H1 (cell line): ENCODE measurements at regions not wholly inside any gene's neighbourhood (a gene's known extent, or its start where the extent isn't known, plus 50 kb on each side); places are given as distances from the start of the nearest gene placed in this dataset.

Experiments used
- CTCF ChIA-PET: fragments of 300-600 bp; sonication (Branson Sonifier 250); formaldehyde crosslinking; loops from one replicate; lab custom pipeline; 2021; ENCODE audit not compliant: partially characterized antibody; lab: Charles Lee
- POLR2A ChIA-PET: fragments of 300-600 bp; sonication (Branson Sonifier 250); formaldehyde crosslinking; loops from one replicate; lab custom pipeline; 2021; ENCODE audit warnings: inconsistent platforms; ENCODE audit not compliant: partially characterized antibody; lab: Charles Lee
- DNase-seq, 2 experiments: peaks; one replicate each; pipeline versions ENCODE4 v3.0.0 to v3.0.0-alpha.2; 2010 to 2022; ENCODE audit warnings: low spot score in 2 of 2, low read depth in 1 of 2, mixed read lengths in 1 of 2
- FAIRE-seq: peaks from 2 replicates; lab custom pipeline; 2011; peaks lifted over from hg19 to GRCh38; lab: Jason Lieb, UNC
- H2AFZ ChIP-seq: 2 replicates; pipeline ENCODE4 v1.8.1; 2012; ENCODE audit warnings: low read length, inconsistent platforms
- H2AK5ac ChIP-seq: 2 replicates; pipeline ENCODE4 v1.6.1; 2013; ENCODE audit warnings: low read depth, low read length
- H2BK120ac ChIP-seq: replicated peaks from 2 replicates; pipeline ENCODE3; 2013; ENCODE audit warnings: low read depth, low read length, inconsistent platforms
- H2BK12ac ChIP-seq: 2 replicates; pipeline ENCODE4 v1.6.1; 2013; ENCODE audit warnings: low read depth, low read length
- H2BK15ac ChIP-seq: 2 replicates; pipeline ENCODE4 v1.6.1; 2013; ENCODE audit warnings: low read length
- H2BK20ac ChIP-seq: 2 replicates; pipeline ENCODE4 v1.6.1; 2013; ENCODE audit warnings: low read length
- H2BK5ac ChIP-seq: 2 replicates; pipeline ENCODE4 v1.6.1; 2013; ENCODE audit warnings: low read depth, low read length
- H3K14ac ChIP-seq: 2 replicates; pipeline ENCODE4 v1.6.1; 2013; ENCODE audit warnings: inconsistent platforms; ENCODE audit not compliant: insufficient read length
- H3K18ac ChIP-seq: 2 replicates; pipeline ENCODE4 v1.6.1; 2013; ENCODE audit warnings: low read length; ENCODE audit errors: extremely low read depth
- H3K23ac ChIP-seq: 2 replicates; pipeline ENCODE4 v1.6.1; 2013; ENCODE audit warnings: inconsistent platforms; ENCODE audit not compliant: insufficient read length
- H3K23me2 ChIP-seq: 2 replicates; pipeline ENCODE4 v1.6.1; 2013; ENCODE audit warnings: low read depth, low read length
- H3K27ac ChIP-seq: 2 replicates; pipeline ENCODE4 v1.6.1; 2011; ENCODE audit warnings: low read depth, low read length, inconsistent platforms
- H3K27me3 ChIP-seq, 4 experiments: replicated peaks in 1 of 4; 1 replicate in 1 of 4; 2 replicates in 3 of 4; pipeline versions ENCODE4 v1.6.1 to v1.8.1; 2011 to 2013; ENCODE audit warnings: low read length in 3 of 4, mild to moderate bottlenecking in 3 of 4, inconsistent platforms in 2 of 4, mixed read lengths in 2 of 4, moderate library complexity in 1 of 4; ENCODE audit not compliant: control insufficient read depth in 3 of 4, insufficient read depth in 3 of 4; ENCODE audit errors: extremely low read depth in 1 of 4
- H3K36me3 ChIP-seq, 4 experiments: 2 replicates each; pipeline versions ENCODE4 v1.6.1 to v1.8.1; 2011 to 2013; ENCODE audit warnings: mild to moderate bottlenecking in 4 of 4, low read length in 3 of 4, moderate library complexity in 2 of 4, control low read depth in 1 of 4, inconsistent platforms in 1 of 4; ENCODE audit not compliant: insufficient read depth in 4 of 4, control insufficient read depth in 2 of 4
- H3K4ac ChIP-seq: replicated peaks from 2 replicates; pipeline ENCODE3; 2013; ENCODE audit warnings: low read length, low read depth, mixed read lengths, inconsistent platforms; ENCODE audit not compliant: insufficient read length
- H3K4me1 ChIP-seq, 4 experiments: replicated peaks in 1 of 4; 1 replicate in 1 of 4; 2 replicates in 3 of 4; pipeline versions ENCODE4 v1.6.1 to v1.8.1; 2011 to 2013; ENCODE audit warnings: low read length in 3 of 4, inconsistent platforms in 2 of 4, mixed read lengths in 1 of 4; ENCODE audit not compliant: insufficient read depth in 4 of 4, control insufficient read depth in 3 of 4
- H3K4me2 ChIP-seq, 2 experiments: 2 replicates each; pipeline versions ENCODE4 v1.6.1 to v1.8.1; 2011 to 2013; ENCODE audit warnings: low read depth in 2 of 2, low read length in 2 of 2, control low read depth in 1 of 2, inconsistent platforms in 1 of 2, mild to moderate bottlenecking in 1 of 2; ENCODE audit not compliant: insufficient read depth in 1 of 2
- H3K4me3 ChIP-seq, 4 experiments: fragments of 200-600, 300-600 bp in 1 of 4; sonication (generic), shearing (Covaris generic), sonication (Bioruptor Twin) in 1 of 4; 2 replicates each; pipeline versions ENCODE4 v1.5.1 to v1.8.1; 2011 to 2016; ENCODE audit warnings: low read length in 4 of 4, low read depth in 3 of 4, control low read depth in 2 of 4, inconsistent platforms in 2 of 4, mild to moderate bottlenecking in 2 of 4, mixed read lengths in 1 of 4, moderate library complexity in 1 of 4; ENCODE audit not compliant: insufficient read depth in 2 of 4; ENCODE audit errors: extremely low read depth in 1 of 4
- H3K56ac ChIP-seq: replicated peaks from 2 replicates; pipeline ENCODE3; 2013; ENCODE audit warnings: low read depth, mild to moderate bottlenecking, mixed read lengths, low read length, inconsistent platforms; ENCODE audit not compliant: insufficient read length
- H3K79me1 ChIP-seq: 2 replicates; pipeline ENCODE4 v1.6.1; 2013; ENCODE audit warnings: low read depth, low read length, control low read depth
- H3K79me2 ChIP-seq, 2 experiments: 2 replicates each; pipeline versions ENCODE4 v1.6.1 to v1.8.1; 2012 to 2013; ENCODE audit warnings: low read length in 2 of 2, mild to moderate bottlenecking in 2 of 2, inconsistent platforms in 1 of 2; ENCODE audit not compliant: insufficient read depth in 2 of 2, control insufficient read depth in 1 of 2
- H3K9ac ChIP-seq, 4 experiments: replicated peaks in 1 of 4; 1 replicate in 1 of 4; 2 replicates in 3 of 4; pipeline versions ENCODE4 v1.6.1 to v1.8.1; 2011 to 2013; ENCODE audit warnings: low read depth in 3 of 4, low read length in 3 of 4, control low read depth in 2 of 4, mild to moderate bottlenecking in 2 of 4, moderate library complexity in 2 of 4, inconsistent platforms in 1 of 4; ENCODE audit errors: extremely low read depth in 1 of 4
- H3K9me3 ChIP-seq, 2 experiments: 2 replicates each; pipeline versions ENCODE4 v1.6.1 to v1.8.1; 2012 to 2013; ENCODE audit warnings: mild to moderate bottlenecking in 2 of 2, moderate library complexity in 2 of 2, control low read depth in 1 of 2, inconsistent platforms in 1 of 2, low read depth in 1 of 2, low read length in 1 of 2, mixed read lengths in 1 of 2; ENCODE audit not compliant: insufficient read depth in 2 of 2
- H4K20me1 ChIP-seq, 2 experiments: replicated peaks in 1 of 2; 2 replicates each; pipeline versions ENCODE3 to v1.8.1; 2011 to 2013; ENCODE audit warnings: inconsistent platforms in 2 of 2, low read length in 2 of 2, mild to moderate bottlenecking in 1 of 2; ENCODE audit not compliant: insufficient read depth in 2 of 2, control insufficient read depth in 1 of 2
- H4K5ac ChIP-seq: 2 replicates; pipeline ENCODE4 v1.6.1; 2013; ENCODE audit warnings: low read length, low read depth, mixed read lengths, inconsistent platforms; ENCODE audit not compliant: insufficient read length
- H4K8ac ChIP-seq: 2 replicates; pipeline ENCODE4 v1.8.0; 2013; ENCODE audit warnings: mild to moderate bottlenecking, moderate library complexity, low read length, inconsistent platforms; ENCODE audit not compliant: insufficient read depth; ENCODE audit errors: extremely low read depth
- H4K91ac ChIP-seq: replicated peaks from 2 replicates; pipeline ENCODE3; 2013; ENCODE audit warnings: low read length, mixed read lengths, inconsistent platforms; ENCODE audit not compliant: insufficient read length
- CEBPB ChIP-seq: IDR thresholded peaks from 2 replicates; pipeline ENCODE4 v1.6.1; 2012; ENCODE audit warnings: low read depth, low read length
- TAF7 ChIP-seq: optimal IDR thresholded peaks from 2 replicates; pipeline ENCODE3; 2011; ENCODE audit warnings: low read depth, mild to moderate bottlenecking, inconsistent platforms, low read length, moderate library complexity, borderline replicate concordance
- WGBS, 2 experiments: shearing (Covaris generic) in 1 of 2; methylation state at CpG; one replicate each; pipeline versions ENCODE4 v1.1.6 to v1.1.7; 2013 to 2015; ENCODE audit warnings: low lambda C conversion rate in 2 of 2, mixed read lengths in 2 of 2, inconsistent platforms in 1 of 2, low coverage in 1 of 2, missing lambda C conversion rate in 1 of 2; ENCODE audit not compliant: insufficient replicate concordance in 2 of 2, insufficient coverage in 1 of 2, insufficient read length in 1 of 2; ENCODE audit errors: extremely low coverage in 1 of 2, missing lambda C conversion rate in 1 of 2; 5-methylcytosine and 5-hydroxymethylcytosine counted together

DNA sequence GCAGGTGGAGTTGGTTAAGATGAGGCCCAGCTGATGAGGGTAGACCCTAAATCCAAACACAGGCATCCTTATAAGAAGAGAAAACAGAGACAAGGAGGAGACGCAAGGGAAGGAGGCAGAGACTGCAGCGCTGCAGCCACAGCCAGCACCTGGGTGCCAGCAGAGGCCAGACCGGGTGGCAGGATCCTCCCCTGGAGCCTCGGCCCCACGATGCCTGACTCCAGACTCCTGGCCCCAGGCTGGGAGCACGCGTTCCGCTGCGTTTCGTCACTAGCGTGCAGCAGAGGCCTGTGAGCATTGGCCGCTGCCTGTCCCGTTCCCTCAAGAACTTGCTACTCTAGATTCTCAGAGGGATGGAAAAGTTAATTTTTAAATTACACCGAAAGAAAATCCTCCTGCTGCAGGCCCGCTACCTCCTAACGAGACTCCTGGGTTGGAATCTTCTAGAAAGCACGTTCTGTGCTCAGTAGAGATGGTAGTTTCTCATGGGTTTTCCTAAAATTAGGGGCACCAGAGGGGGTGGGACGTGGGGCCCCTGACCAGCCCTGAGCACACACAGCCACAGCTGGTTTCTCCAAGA lies 57.7 kb upstream of the FBRSL1 start:
- Histone ChIP-seq H3K56ac (no peak overlapping the region), H2BK15ac (no peak overlapping the region), H3K14ac (no peak overlapping the region), H3K4me3 (no peak overlapping the region), H2BK20ac (no peak overlapping the region), H2AFZ (no peak overlapping the region), H2AK5ac (no peak overlapping the region), H3K9me3 (peaks cover 7 to 19% of the 10 kb centered on the region in 2 experiments; a peak in 2 of 4 replicates), H2BK120ac (no peak overlapping the region), H3K79me2 (no peaks in the 10 kb centered on the region), H3K27me3 (peaks cover 9 to 62% (median 54%) of the 10 kb centered on the region in 4 experiments; a peak in 6 of 7 replicates), H3K4me1 (peaks cover 0 to 42% (median 25%) of the 10 kb centered on the region in 4 experiments; a peak in 6 of 7 replicates), H3K23ac (no peak overlapping the region), H3K9ac (no peak overlapping the region), H4K8ac (no peak overlapping the region), H3K23me2 (no peaks in the 10 kb centered on the region), H3K27ac (no peak overlapping the region), H3K4me2 (no peak overlapping the region), H2BK12ac (no peak overlapping the region), H3K4ac (no peak overlapping the region), H3K18ac (no peak overlapping the region), H3K79me1 (no peaks in the 10 kb centered on the region), H4K20me1 (peaks cover 0 to 8% of the 10 kb centered on the region in 2 experiments), H2BK5ac (no peak overlapping the region), H4K91ac (no peak overlapping the region), H4K5ac (no peak overlapping the region), H3K36me3 (no peaks in the 10 kb centered on the region; a peak in 3 of 8 replicates)
- no peak for DNase-seq
- no peak for FAIRE-seq
- 94% methylated on average over 18 of the region's 18 CpGs; no CpG with 5 or more reads in 1 of the 2 experiments for WGBS, 2 experiments
- ChIA-PET CTCF (interaction anchor here (0.6 to 3.6 kb wide), 9 partner anchors 10 to 182 kb away, joined by 3 to 17 read pairs (median 4); no protein-coding TSS in a partner anchor), POLR2A (interaction anchor here (1.6 kb wide), 1 partner anchor 147 kb away, joined by 3 read pairs; no protein-coding TSS in a partner anchor)
- TF ChIP-seq TAF7 = no peak
- no peak for TF ChIP-seq CEBPB
